Osteoblast (primary cell): ENCODE measurements at regions not wholly inside any gene's neighbourhood (a gene's known extent, or its start where the extent isn't known, plus 50 kb on each side); places are given as distances from the start of the nearest gene placed in this dataset.

ENCODE experiments used
- DNase-seq: peaks from one replicate; pipeline ENCODE4 v3.0.0; 2011; ENCODE audit warnings: low spot score, mixed read lengths; ENCODE audit not compliant: insufficient read length; ENCODE audit errors: missing footprints
- H2AFZ ChIP-seq: 2 replicates; pipeline ENCODE4 v1.6.0; 2011; ENCODE audit warnings: mild to moderate bottlenecking, low read length
- H3K27ac ChIP-seq: 2 replicates; pipeline ENCODE4 v1.5.1; 2011; ENCODE audit warnings: mild to moderate bottlenecking, low read depth, low read length, moderate library complexity
- H3K27me3 ChIP-seq: 2 replicates; pipeline ENCODE4 v1.6.0; 2012; ENCODE audit warnings: mild to moderate bottlenecking, control low read depth, inconsistent platforms, low read length, moderate library complexity; ENCODE audit not compliant: insufficient read depth
- H3K36me3 ChIP-seq: 2 replicates; pipeline ENCODE4 v1.5.1; 2011; ENCODE audit warnings: mild to moderate bottlenecking, low read length, control low read depth, moderate library complexity; ENCODE audit not compliant: insufficient read depth
- H3K4me1 ChIP-seq: 2 replicates; pipeline ENCODE4 v1.5.1; 2011; ENCODE audit warnings: mild to moderate bottlenecking, low read length, control low read depth, moderate library complexity; ENCODE audit not compliant: insufficient read depth
- H3K4me2 ChIP-seq: 2 replicates; pipeline ENCODE4 v1.6.0; 2011; ENCODE audit warnings: mild to moderate bottlenecking, low read length; ENCODE audit not compliant: insufficient read depth
- H3K4me3 ChIP-seq: fragments of 200-600 bp; sonication (generic); 3 replicates; pipeline ENCODE4 v1.5.1; 2012; ENCODE audit warnings: mild to moderate bottlenecking, low read length, inconsistent platforms; ENCODE audit not compliant: insufficient read depth
- H3K79me2 ChIP-seq: 2 replicates; pipeline ENCODE4 v1.6.0; 2012; ENCODE audit warnings: mild to moderate bottlenecking, low read length, control low read depth, inconsistent platforms; ENCODE audit not compliant: insufficient read depth
- H3K9me3 ChIP-seq: 2 replicates; pipeline ENCODE4 v1.5.1; 2011; ENCODE audit warnings: low read depth, low read length, control low read depth
- H4K20me1 ChIP-seq: 2 replicates; pipeline ENCODE4 v1.6.0; 2012; ENCODE audit warnings: mild to moderate bottlenecking, low read length, control low read depth; ENCODE audit not compliant: insufficient read depth
- TF ChIP-seq, protein P1 (sequence below): IDR thresholded peaks from 2 replicates; pipeline ENCODE4 v1.5.1; 2011; ENCODE audit warnings: mild to moderate bottlenecking, low read depth, low read length, moderate library complexity; ENCODE audit errors: extremely low read depth

DNA sequence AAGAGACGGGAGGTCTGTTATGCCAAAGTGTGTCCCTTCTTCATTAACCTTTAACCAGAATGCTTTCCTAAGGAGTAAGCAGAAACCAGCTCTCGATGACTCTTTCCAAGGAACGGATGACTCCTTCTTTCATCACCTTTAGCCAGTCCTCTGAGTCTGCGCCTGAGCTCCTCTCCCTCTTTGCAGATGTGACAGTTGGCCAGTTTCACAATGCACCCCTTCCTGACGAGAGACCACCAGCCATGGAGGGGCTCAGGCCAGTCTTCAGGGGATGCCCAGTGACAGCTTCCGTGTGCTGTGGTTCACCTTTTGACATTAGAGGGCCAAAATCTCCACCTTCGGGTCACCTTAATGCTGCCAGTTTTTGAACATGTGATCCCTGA is 826.1 kb downstream of the TBC1D22A start:
- Histone ChIP-seq H2AFZ (no peak overlapping the region), H4K20me1 (no peaks in the 10 kb centered on the region), H3K4me2 (no peak overlapping the region), H3K4me3 (no peak overlapping the region), H3K36me3 (no peaks in the 10 kb centered on the region), H3K4me1 (no peaks in the 10 kb centered on the region), H3K9me3 (peaks cover 2% of the 10 kb centered on the region), H3K27ac (no peak overlapping the region), H3K79me2 (no peaks in the 10 kb centered on the region), H3K27me3 (no peaks in the 10 kb centered on the region)
- DNase-seq: no peak
- TF ChIP-seq, protein P1, sequence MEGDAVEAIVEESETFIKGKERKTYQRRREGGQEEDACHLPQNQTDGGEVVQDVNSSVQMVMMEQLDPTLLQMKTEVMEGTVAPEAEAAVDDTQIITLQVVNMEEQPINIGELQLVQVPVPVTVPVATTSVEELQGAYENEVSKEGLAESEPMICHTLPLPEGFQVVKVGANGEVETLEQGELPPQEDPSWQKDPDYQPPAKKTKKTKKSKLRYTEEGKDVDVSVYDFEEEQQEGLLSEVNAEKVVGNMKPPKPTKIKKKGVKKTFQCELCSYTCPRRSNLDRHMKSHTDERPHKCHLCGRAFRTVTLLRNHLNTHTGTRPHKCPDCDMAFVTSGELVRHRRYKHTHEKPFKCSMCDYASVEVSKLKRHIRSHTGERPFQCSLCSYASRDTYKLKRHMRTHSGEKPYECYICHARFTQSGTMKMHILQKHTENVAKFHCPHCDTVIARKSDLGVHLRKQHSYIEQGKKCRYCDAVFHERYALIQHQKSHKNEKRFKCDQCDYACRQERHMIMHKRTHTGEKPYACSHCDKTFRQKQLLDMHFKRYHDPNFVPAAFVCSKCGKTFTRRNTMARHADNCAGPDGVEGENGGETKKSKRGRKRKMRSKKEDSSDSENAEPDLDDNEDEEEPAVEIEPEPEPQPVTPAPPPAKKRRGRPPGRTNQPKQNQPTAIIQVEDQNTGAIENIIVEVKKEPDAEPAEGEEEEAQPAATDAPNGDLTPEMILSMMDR: no peak

DNA sequence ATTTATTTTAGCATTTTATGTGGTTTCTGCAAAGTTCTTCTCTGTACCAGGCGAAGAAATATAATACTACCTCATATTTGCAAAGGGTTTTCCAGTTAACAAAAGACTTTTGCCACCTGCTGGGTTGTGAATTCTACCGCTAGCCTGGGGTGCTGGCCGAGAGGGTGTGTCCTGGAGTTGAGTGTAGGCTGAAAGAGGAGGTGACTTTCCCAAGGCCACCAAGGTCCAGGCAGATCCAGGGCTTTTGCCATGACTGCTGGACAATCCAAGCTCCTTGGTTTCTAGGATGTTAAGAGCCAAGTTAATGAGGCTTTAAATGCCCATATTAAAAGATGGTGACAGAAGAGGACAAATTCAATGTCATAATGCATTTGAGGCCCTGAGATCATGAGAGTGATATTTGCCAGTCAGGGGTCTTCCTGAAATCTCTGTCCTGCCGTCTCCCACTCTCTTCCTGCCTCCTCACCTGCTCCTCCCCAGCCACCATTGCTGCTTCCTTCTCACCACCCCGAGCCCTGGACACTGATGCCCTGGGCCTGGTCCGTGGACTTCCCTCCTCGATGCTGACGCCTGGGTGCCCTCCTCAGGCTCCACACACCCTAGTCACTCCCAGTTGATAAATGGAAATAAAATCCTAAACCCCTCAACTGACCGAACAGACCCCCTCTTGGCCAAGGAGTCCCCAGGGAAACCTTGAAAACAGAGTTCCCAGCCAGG is 825.6 kb downstream of the TBC1D22A start:
- no peak for DNase-seq
- H3K36me3 ChIP-seq: no peaks in the 10 kb centered on the region
- TF ChIP-seq, protein P1: no peak

DNA sequence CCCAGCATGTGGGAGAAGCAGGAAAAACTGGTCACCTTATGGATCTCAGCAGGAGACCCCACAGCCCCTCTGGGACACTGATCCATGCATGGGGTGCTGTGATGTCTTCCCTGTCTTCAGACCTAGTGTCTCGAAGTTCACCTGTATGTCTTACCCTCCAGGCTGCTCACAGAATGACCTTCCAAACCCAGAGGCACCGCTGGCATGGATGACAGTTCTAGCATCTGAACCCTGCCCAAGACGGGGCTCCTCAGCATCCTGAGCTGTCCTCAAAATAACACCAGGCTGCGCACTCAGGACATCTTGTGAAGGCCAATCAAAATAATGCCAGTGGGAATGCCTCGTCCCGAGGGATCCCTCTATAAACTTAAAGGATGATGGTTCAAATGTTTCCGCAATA is 824.9 kb downstream of the TBC1D22A start:
- no peaks in the 10 kb centered on the region for H3K27me3 ChIP-seq
- H3K27ac ChIP-seq: no peak overlapping the region
- H3K79me2 ChIP-seq: no peaks in the 10 kb centered on the region
- peaks cover 2% of the 10 kb centered on the region for H3K9me3 ChIP-seq
- H3K36me3 ChIP-seq: no peaks in the 10 kb centered on the region
- no peak for DNase-seq
- TF ChIP-seq, protein P1: no peak
- no peak overlapping the region for H3K4me3 ChIP-seq
- H3K4me1 ChIP-seq: no peaks in the 10 kb centered on the region
- no peak overlapping the region for H3K4me2 ChIP-seq
- no peak overlapping the region for H2AFZ ChIP-seq
- no peaks in the 10 kb centered on the region for H4K20me1 ChIP-seq

More for the DNA sequence above, 825.6 kb downstream of the TBC1D22A start:
- no peaks in the 10 kb centered on the region for H4K20me1 ChIP-seq
- no peak overlapping the region for H3K27ac ChIP-seq
- H3K9me3 ChIP-seq: peaks cover 2% of the 10 kb centered on the region
- H2AFZ ChIP-seq: no peak overlapping the region
- no peaks in the 10 kb centered on the region for H3K79me2 ChIP-seq
- no peak overlapping the region for H3K4me2 ChIP-seq
- no peak overlapping the region for H3K4me3 ChIP-seq
- H3K4me1 ChIP-seq: no peaks in the 10 kb centered on the region
- H3K27me3 ChIP-seq: no peaks in the 10 kb centered on the region

DNA sequence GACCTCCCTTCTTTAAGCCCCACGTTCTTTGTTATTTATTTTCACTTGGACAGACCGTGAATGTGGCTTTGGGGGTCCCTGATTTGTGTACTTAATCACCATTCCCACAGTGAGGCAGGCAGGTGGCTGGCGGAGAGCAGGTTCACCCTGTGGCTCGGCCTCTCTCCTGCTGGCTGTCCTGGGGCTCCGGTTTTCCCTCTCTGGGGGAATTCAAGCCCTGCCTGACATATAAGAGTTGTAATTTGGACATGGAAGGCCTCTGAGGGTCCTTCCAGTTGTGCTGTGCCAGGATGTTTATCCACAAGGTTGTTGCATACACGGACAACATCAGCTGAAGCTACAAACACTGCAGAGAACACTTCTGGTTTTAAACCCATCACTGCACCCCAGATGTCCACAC is 824.5 kb downstream of the TBC1D22A start:
- H2AFZ ChIP-seq: no peak overlapping the region
- no peaks in the 10 kb centered on the region for H3K79me2 ChIP-seq
- H3K27me3 ChIP-seq: no peaks in the 10 kb centered on the region
- H3K36me3 ChIP-seq: no peaks in the 10 kb centered on the region
- no peak overlapping the region for H3K4me3 ChIP-seq
- H4K20me1 ChIP-seq: no peaks in the 10 kb centered on the region
- H3K4me2 ChIP-seq: no peak overlapping the region
- DNase-seq: no peak
- H3K4me1 ChIP-seq: no peaks in the 10 kb centered on the region
- TF ChIP-seq, protein P1: no peak
- H3K9me3 ChIP-seq: peaks cover 2% of the 10 kb centered on the region
- no peak overlapping the region for H3K27ac ChIP-seq
